K562 (cell line): ENCODE measurements at regions not wholly inside any gene's neighbourhood (a gene's known extent, or its start where the extent isn't known, plus 50 kb on each side); places are given as distances from the start of the nearest gene placed in this dataset.

ENCODE experiments used
- ATAC-seq: fragments of 200-7000 bp; cut with Tn5 transposase; 3 replicates; pipeline ENCODE4 v1.9.1; 2020; ENCODE audit warnings: moderate library complexity
- BruUV-seq: library from RNA; stranded (reverse); fragments of 400-500 nt; replicated peaks from 2 replicates; lab custom pipeline; 2021; lab: Mats Ljungman, UMichigan
- CTCF ChIA-PET: fragments of 300-600 bp; formaldehyde crosslinking; extraction: SDS; loops from one replicate; lab custom pipeline; 2021; ENCODE audit warnings: low intra/inter-chr PET ratio; lab: Yijun Ruan, JAX
- POLR2A ChIA-PET: fragments of 300-600, 350-650 bp; sonication (Branson Sonifier 250); formaldehyde crosslinking; extraction: SDS; loops from one replicate; lab custom pipeline; 2021; ENCODE audit warnings: antibody characterized with exemption, inconsistent platforms; lab: Yijun Ruan, JAX
- DNase-seq, 4 experiments: peaks; one replicate each; pipeline versions ENCODE4 v3.0.0 to v3.0.0-alpha.2; 2011 to 2018; ENCODE audit warnings: low spot score in 3 of 4, mixed read lengths in 3 of 4; ENCODE audit errors: extremely low read depth in 1 of 4
- FAIRE-seq: peaks from 2 replicates; lab custom pipeline; 2011; peaks lifted over from hg19 to GRCh38; lab: Jason Lieb, UNC
- H2AFZ ChIP-seq: 2 replicates; pipeline ENCODE4 v1.6.0; 2011; ENCODE audit warnings: low read depth, low read length, control low read depth, inconsistent platforms
- H3K27ac ChIP-seq: fragments of 200-600 bp; 3 replicates; pipeline ENCODE4 v1.8.0; 2011; ENCODE audit warnings: low read depth, mild to moderate bottlenecking, control low read depth, inconsistent platforms, low read length, moderate library complexity, mixed read lengths; ENCODE audit errors: extremely low read depth
- H3K27me3 ChIP-seq, 2 experiments: fragments of 300-600 bp in 1 of 2; 2 replicates in 1 of 2; 3 replicates in 1 of 2; pipeline versions ENCODE4 v1.6.0 to v1.8.0; 2011; ENCODE audit warnings: inconsistent platforms in 2 of 2, low read length in 2 of 2, mild to moderate bottlenecking in 1 of 2, mixed read lengths in 1 of 2, moderate library complexity in 1 of 2; ENCODE audit not compliant: control insufficient read depth in 2 of 2, insufficient read depth in 2 of 2
- H3K36me3 ChIP-seq: fragments of 300-600 bp; 3 replicates; pipeline ENCODE4 v1.8.0; 2011; ENCODE audit warnings: mild to moderate bottlenecking, low read length, inconsistent platforms; ENCODE audit not compliant: control insufficient read depth, insufficient read depth
- H3K4me1 ChIP-seq, 2 experiments: fragments of 200-600 bp in 1 of 2; replicated peaks in 1 of 2; 2 replicates in 1 of 2; 3 replicates in 1 of 2; pipeline versions ENCODE4 v1.5.1 to v1.8.0; 2011; ENCODE audit warnings: inconsistent platforms in 2 of 2, low read length in 2 of 2, mild to moderate bottlenecking in 1 of 2, mixed read lengths in 1 of 2, moderate library complexity in 1 of 2; ENCODE audit not compliant: control insufficient read depth in 2 of 2, insufficient read depth in 2 of 2
- H3K4me2 ChIP-seq: 2 replicates; pipeline ENCODE4 v1.6.1; 2011; ENCODE audit warnings: low read length, control low read depth, inconsistent platforms, mixed read lengths; ENCODE audit not compliant: insufficient read depth
- H3K4me3 ChIP-seq: fragments of 200-600 bp; sonication (generic), shearing (Covaris generic); 2 replicates; pipeline ENCODE4 v1.5.1; 2016; ENCODE audit warnings: control low read depth, inconsistent platforms
- H3K79me2 ChIP-seq: fragments of 200-600 bp; 3 replicates; pipeline ENCODE4 v1.8.0; 2011; ENCODE audit warnings: low read length, inconsistent platforms; ENCODE audit not compliant: control insufficient read depth, insufficient read depth
- H3K9ac ChIP-seq, 2 experiments: 2 replicates each; pipeline versions ENCODE4 v1.6.0 to v1.6.1; 2011; ENCODE audit warnings: low read depth in 2 of 2, low read length in 2 of 2, control low read depth in 1 of 2, inconsistent platforms in 1 of 2, mild to moderate bottlenecking in 1 of 2, mixed read lengths in 1 of 2; ENCODE audit not compliant: insufficient read depth in 1 of 2
- H3K9me1 ChIP-seq: one replicate; pipeline ENCODE4 v1.6.0; 2011; ENCODE audit warnings: inconsistent platforms, mild to moderate bottlenecking, low read length, moderate library complexity; ENCODE audit not compliant: control insufficient read depth, insufficient read depth
- H3K9me3 ChIP-seq: replicated peaks from 2 replicates; pipeline ENCODE4 v1.5.1; 2011; ENCODE audit warnings: low read depth, low read length, inconsistent platforms; ENCODE audit not compliant: control insufficient read depth, insufficient read depth
- H4K20me1 ChIP-seq: replicated peaks from 2 replicates; pipeline ENCODE4 v1.6.1; 2011; ENCODE audit warnings: low read length, inconsistent platforms, mixed read lengths; ENCODE audit not compliant: control insufficient read depth, insufficient read depth
- DEAF1 ChIP-seq: fragments of 450-650 bp; formaldehyde crosslinking; IDR thresholded peaks from 2 replicates; pipeline ENCODE4 v1.4.0; 2020; ENCODE audit warnings: mild to moderate bottlenecking, moderate library complexity
- FOXA3 ChIP-seq, 2 experiments: fragments of 450-650 bp in 1 of 2; sonication (generic) in 1 of 2; formaldehyde crosslinking; IDR thresholded peaks in 1 of 2; conservative IDR thresholded peaks in 1 of 2; 2 replicates each; pipeline versions ENCODE4 v1.4.0 to v1.8.0; 2020 to 2022; ENCODE audit warnings: mild to moderate bottlenecking in 2 of 2, missing genetic modification reagents in 1 of 2
- FOXJ2 ChIP-seq: fragments of 200-800 bp; sonication (Bioruptor generic); IDR thresholded peaks from 2 replicates; pipeline ENCODE4 v1.6.1; 2016; ENCODE audit warnings: missing genetic modification characterization, missing compliant biosample characterization
- LEF1 ChIP-seq: fragments of 450-650 bp; IDR thresholded peaks from 2 replicates; pipeline ENCODE4 v1.6.1; 2016; ENCODE audit warnings: mild to moderate bottlenecking
- MLX ChIP-seq, 2 experiments: fragments of 450-650 bp in 1 of 2; sonication (generic) in 1 of 2; formaldehyde crosslinking; conservative IDR thresholded peaks; 2 replicates each; pipeline versions ENCODE4 v1.4.0 to v1.8.1; 2020 to 2022; ENCODE audit warnings: mild to moderate bottlenecking in 1 of 2, missing genetic modification reagents in 1 of 2
- RBM14 ChIP-seq: fragments of 200-400 bp; formaldehyde crosslinking; IDR thresholded peaks from 2 replicates; pipeline ENCODE4 v1.6.1; 2018; ENCODE audit warnings: low read depth, mild to moderate bottlenecking, low read length, moderate library complexity, borderline replicate concordance; ENCODE audit not compliant: insufficient read depth
- ZBTB33 ChIP-seq: sonication (generic); formaldehyde crosslinking; IDR thresholded peaks from 2 replicates; pipeline ENCODE4 v1.8.1; 2023; ENCODE audit warnings: mild to moderate bottlenecking, missing genetic modification reagents
- WGBS: fragments of 100-300 bp; shearing (Covaris generic); methylation state at CpG from one replicate; pipeline ENCODE4 v1.1.6; 2016; ENCODE audit warnings: low coverage, mixed read lengths; ENCODE audit not compliant: insufficient coverage; ENCODE audit errors: missing lambda C conversion rate; 5-methylcytosine and 5-hydroxymethylcytosine counted together
- in situ Hi-C: fragments of 300-500 bp; cut with MboI; formaldehyde crosslinking; loops from 4 replicates; pipeline ENCODE4 v1.15.0; 2018; ENCODE audit warnings: inconsistent platforms, mixed read lengths
- intact Hi-C: fragments of 100-400 bp; cut with micrococcal nuclease; formaldehyde crosslinking; loops from 2 replicates; pipeline ENCODE4 v1.14.2; 2022
- TF ChIP-seq, protein P1 (sequence below): fragments of 450-650 bp; formaldehyde crosslinking; conservative IDR thresholded peaks from 2 replicates; pipeline ENCODE4 v1.4.0; 2022; ENCODE audit warnings: mild to moderate bottlenecking, missing genetic modification characterization
- TF ChIP-seq, protein P2 (sequence below): sonication (generic); formaldehyde crosslinking; IDR thresholded peaks from 2 replicates; pipeline ENCODE4 v1.8.1; 2023; ENCODE audit warnings: mild to moderate bottlenecking, missing genetic modification reagents, moderate library complexity

DNA sequence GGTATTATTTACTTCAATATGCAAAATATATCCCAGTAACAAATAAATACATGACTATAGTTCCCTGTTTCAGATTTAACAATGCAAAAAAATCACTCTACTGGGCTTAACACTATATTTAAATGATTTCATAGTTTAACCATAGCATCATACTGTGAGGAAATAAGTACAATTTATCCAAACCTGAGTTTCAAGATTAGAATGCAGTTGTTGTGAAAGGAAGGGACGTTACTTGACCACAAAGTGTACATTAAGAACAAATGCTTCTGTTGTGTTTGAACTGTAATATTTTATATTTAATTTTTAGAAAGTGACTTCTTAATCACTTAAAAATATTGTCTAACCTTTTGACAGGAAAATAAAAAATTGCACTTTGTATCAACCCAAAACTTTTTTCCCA lies 1747.9 kb upstream of the SPRY2 start:
- no TSS peak for BruUV-seq
- Histone ChIP-seq H3K36me3 (no peaks in the 10 kb centered on the region), H3K27ac (no peak overlapping the region), H3K4me1 (no peaks in the 10 kb centered on the region), H3K79me2 (no peaks in the 10 kb centered on the region), H3K9me3 (no peaks in the 10 kb centered on the region), H3K27me3 (no peaks in the 10 kb centered on the region), H3K4me3 (no peak overlapping the region), H3K9ac (no peak overlapping the region)
- POLR2A ChIA-PET: no interaction called here
- ATAC-seq: no peak
- no peak for DNase-seq
- TF ChIP-seq FOXA3 (CRISPR knock-in tag; conservative IDR thresholded peaks at IDR 0.05 in 1 of 2, IDR thresholded peaks at IDR 0.05 in 1 of 2) (no peak), FOXJ2 (tag) (no peak), RBM14 (no peak), ZBTB33 (no peak), LEF1 (no peak), MLX (CRISPR knock-in tag; conservative IDR thresholded peaks at IDR 0.05) (no peak), DEAF1 (no peak)
- TF ChIP-seq, protein P1, sequence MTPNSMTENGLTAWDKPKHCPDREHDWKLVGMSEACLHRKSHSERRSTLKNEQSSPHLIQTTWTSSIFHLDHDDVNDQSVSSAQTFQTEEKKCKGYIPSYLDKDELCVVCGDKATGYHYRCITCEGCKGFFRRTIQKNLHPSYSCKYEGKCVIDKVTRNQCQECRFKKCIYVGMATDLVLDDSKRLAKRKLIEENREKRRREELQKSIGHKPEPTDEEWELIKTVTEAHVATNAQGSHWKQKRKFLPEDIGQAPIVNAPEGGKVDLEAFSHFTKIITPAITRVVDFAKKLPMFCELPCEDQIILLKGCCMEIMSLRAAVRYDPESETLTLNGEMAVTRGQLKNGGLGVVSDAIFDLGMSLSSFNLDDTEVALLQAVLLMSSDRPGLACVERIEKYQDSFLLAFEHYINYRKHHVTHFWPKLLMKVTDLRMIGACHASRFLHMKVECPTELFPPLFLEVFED (CRISPR knock-in tag): no peak
- TF ChIP-seq, protein P2, sequence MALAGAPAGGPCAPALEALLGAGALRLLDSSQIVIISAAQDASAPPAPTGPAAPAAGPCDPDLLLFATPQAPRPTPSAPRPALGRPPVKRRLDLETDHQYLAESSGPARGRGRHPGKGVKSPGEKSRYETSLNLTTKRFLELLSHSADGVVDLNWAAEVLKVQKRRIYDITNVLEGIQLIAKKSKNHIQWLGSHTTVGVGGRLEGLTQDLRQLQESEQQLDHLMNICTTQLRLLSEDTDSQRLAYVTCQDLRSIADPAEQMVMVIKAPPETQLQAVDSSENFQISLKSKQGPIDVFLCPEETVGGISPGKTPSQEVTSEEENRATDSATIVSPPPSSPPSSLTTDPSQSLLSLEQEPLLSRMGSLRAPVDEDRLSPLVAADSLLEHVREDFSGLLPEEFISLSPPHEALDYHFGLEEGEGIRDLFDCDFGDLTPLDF (CRISPR knock-in tag): no peak
- TF ChIP-seq, all 486 proteins: peak for 0
- intact Hi-C loops (no loop called here), in situ Hi-C loops (no loop called here)
- H4K20me1 ChIP-seq: no peaks in the 10 kb centered on the region
- CTCF ChIA-PET: no interaction called here
- H3K9me1 ChIP-seq: no peaks in the 10 kb centered on the region
- FAIRE-seq: no peak
- H2AFZ ChIP-seq: no peak overlapping the region
- WGBS: 0% methylated on average over 1 of the region's 1 CpG
- H3K4me2 ChIP-seq: no peak overlapping the region
